ENCODE measurements at regions not wholly inside any gene's neighbourhood (a gene's known extent, or its start where the extent isn't known, plus 50 kb on each side); places are given as distances from the start of the nearest gene placed in this dataset.

DNA sequence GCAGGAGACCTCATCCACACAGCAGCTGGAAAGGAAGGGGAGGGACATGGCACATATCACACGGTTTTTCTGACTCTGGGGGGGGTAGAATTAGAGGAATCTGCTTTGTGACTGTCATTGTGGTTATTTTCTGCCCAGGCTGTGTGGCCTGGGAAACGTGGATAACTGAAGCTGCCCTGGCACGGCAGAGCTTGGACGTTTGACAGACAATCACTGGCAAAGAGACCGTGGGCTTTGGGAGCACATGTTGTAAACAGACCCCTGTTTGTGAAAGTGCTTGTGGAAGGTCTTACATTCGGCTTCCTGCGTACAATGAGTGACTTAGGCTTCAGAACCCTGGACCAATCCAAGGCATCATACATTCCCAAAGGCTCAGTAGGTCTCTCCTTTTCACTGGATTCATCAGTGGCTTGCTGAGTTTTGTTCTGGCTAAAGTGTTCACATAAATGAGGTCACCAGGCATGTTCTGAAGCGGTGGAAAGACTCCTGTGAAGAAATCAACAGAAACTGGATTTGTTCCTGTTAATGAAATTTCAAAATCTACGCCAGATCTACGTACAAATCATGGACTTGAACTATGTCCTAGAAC is 188.2 kb downstream of the TEX36 start:
- no peak for DNase-seq (ENCODE audit: extremely low read depth, insufficient read length)
- Histone ChIP-seq H3K4me3 (replicated peaks; ENCODE audit: low read depth, low read length) (no peak overlapping the region), H3K27me3 (replicated peaks; ENCODE audit: control insufficient read depth, insufficient read depth, low read length) (no peaks in the 10 kb centered on the region; the same call in 1 of the 2 replicates), H3K36me3 (ENCODE audit: control insufficient read depth, insufficient read depth, low read length) (no peaks in the 10 kb centered on the region)
- TF ChIP-seq CTCF (IDR thresholded peaks at IDR 0.05; ENCODE audit: insufficient read depth, low read length, poor library complexity, severe bottlenecking), result no peak

DNA sequence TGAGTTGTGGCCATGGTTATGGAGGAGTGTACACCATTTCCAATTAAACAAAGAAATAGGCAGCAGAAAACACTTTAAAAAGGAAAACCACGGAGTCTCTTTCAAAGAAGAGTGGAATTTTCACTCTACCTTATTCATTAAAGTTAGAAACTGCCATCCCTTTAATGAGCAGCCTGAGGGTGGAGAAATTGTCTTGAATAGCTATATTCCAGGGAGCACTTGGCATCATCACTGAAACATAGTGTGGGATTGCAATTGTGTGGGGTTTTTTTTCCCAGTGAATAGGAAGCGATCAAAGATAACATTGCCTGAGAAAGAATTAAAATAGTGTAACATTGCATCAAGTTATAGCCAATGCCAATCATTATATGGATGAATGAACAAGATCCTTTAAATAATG is 191.6 kb downstream of the TEX36 start:
- TF ChIP-seq CTCF (IDR thresholded peaks at IDR 0.05; ENCODE audit: insufficient read depth, low read length, poor library complexity, severe bottlenecking), result no peak
- H3K27me3 ChIP-seq (replicated peaks; ENCODE audit: control insufficient read depth, insufficient read depth, low read length), result no peaks in the 10 kb centered on the region

GRCh38 chr10:125489731-125490130 is 193.2 kb downstream of the TEX36 start:
- H3K27me3 ChIP-seq (replicated peaks; ENCODE audit: control insufficient read depth, insufficient read depth, low read length), result no peaks in the 10 kb centered on the region; the same call in 1 of the 2 replicates
- DNase-seq (ENCODE audit: extremely low read depth, insufficient read length), result no peak
- no peaks in the 10 kb centered on the region for H3K36me3 ChIP-seq (ENCODE audit: control insufficient read depth, insufficient read depth, low read length)
- TF ChIP-seq CTCF (IDR thresholded peaks at IDR 0.05; ENCODE audit: insufficient read depth, low read length, poor library complexity, severe bottlenecking), result no peak
- no peak overlapping the region for H3K4me3 ChIP-seq (replicated peaks; ENCODE audit: low read depth, low read length)

More for the DNA sequence above, 191.6 kb downstream of the TEX36 start:
- Histone ChIP-seq H3K4me3 (replicated peaks; ENCODE audit: low read depth, low read length) (no peak overlapping the region), H3K36me3 (ENCODE audit: control insufficient read depth, insufficient read depth, low read length) (no peaks in the 10 kb centered on the region)
- no peak for DNase-seq (ENCODE audit: extremely low read depth, insufficient read length)

GRCh38 chr10:125485665-125486064 is 197.3 kb downstream of the TEX36 start:
- Histone ChIP-seq H3K4me3 (replicated peaks; ENCODE audit: low read depth, low read length) (no peak overlapping the region), H3K36me3 (ENCODE audit: control insufficient read depth, insufficient read depth, low read length) (no peaks in the 10 kb centered on the region), H3K27me3 (replicated peaks; ENCODE audit: control insufficient read depth, insufficient read depth, low read length) (no peaks in the 10 kb centered on the region; the same call in 1 of the 2 replicates)
- no peak for DNase-seq (ENCODE audit: extremely low read depth, insufficient read length)
- TF ChIP-seq CTCF (IDR thresholded peaks at IDR 0.05; ENCODE audit: insufficient read depth, low read length, poor library complexity, severe bottlenecking), result no peak

- Histone ChIP-seq H3K27me3 (replicated peaks; ENCODE audit: control insufficient read depth, insufficient read depth, low read length) (no peaks in the 10 kb centered on the region; the same call in 1 of the 2 replicates), H3K36me3 (ENCODE audit: control insufficient read depth, insufficient read depth, low read length) (no peaks in the 10 kb centered on the region), H3K4me3 (replicated peaks; ENCODE audit: low read depth, low read length) (no peak overlapping the region)
- no peak for TF ChIP-seq CTCF (IDR thresholded peaks at IDR 0.05; ENCODE audit: insufficient read depth, low read length, poor library complexity, severe bottlenecking)
- no peak for DNase-seq (ENCODE audit: extremely low read depth, insufficient read length)
These were observed 198.8 kb downstream of the TEX36 start for GRCh38 chr10:125484035-125484732.
